Sigmoid colon (tissue), 6 donors: ENCODE measurements at regions not wholly inside any gene's neighbourhood (a gene's known extent, or its start where the extent isn't known, plus 50 kb on each side); places are given as distances from the start of the nearest gene placed in this dataset.

Source experiments
- DNase-seq: peaks from one replicate; pipeline ENCODE4 v3.0.0-alpha.2; 2019
- H3K27ac ChIP-seq, 4 donors: fragments of 200-600 bp; sonication (generic); one replicate each; pipeline ENCODE4 v1.5.1; 2016 to 2019; ENCODE audit warnings: mild to moderate bottlenecking in 1 of 4
- H3K27me3 ChIP-seq, 3 donors: fragments of 200-600 bp; sonication (generic); one replicate each; pipeline ENCODE4 v1.5.1; 2019; ENCODE audit warnings: mild to moderate bottlenecking in 1 of 3
- H3K36me3 ChIP-seq, 4 donors: fragments of 200-600 bp; sonication (generic); one replicate each; pipeline ENCODE4 v1.5.1; 2016 to 2019
- H3K4me1 ChIP-seq, 4 donors: fragments of 200-600 bp; sonication (generic); one replicate each; pipeline ENCODE4 v1.5.1; 2017 to 2019
- H3K4me3 ChIP-seq, 4 donors: fragments of 200-600 bp; sonication (generic); one replicate each; pipeline ENCODE4 v1.5.1; 2017 to 2019; ENCODE audit warnings: mild to moderate bottlenecking in 2 of 4, moderate library complexity in 1 of 4
- H3K9me3 ChIP-seq, 4 donors: fragments of 200-600 bp in 3 of 4; sonication (generic) in 3 of 4; one replicate each; pipeline versions ENCODE4 v1.5.1 to v1.6.1; 2013 to 2019
- EP300 ChIP-seq, 4 donors: sonication (generic); formaldehyde crosslinking; IDR thresholded peaks; one replicate each; pipeline ENCODE4 v1.6.1; 2017; ENCODE audit warnings: antibody characterized with exemption in 4 of 4
- POLR2A ChIP-seq, 2 donors: fragments of 450-650 bp; IDR thresholded peaks; one replicate each; pipeline ENCODE4 v1.6.1; 2016; ENCODE audit warnings: antibody characterized with exemption in 2 of 2, mild to moderate bottlenecking in 2 of 2, moderate library complexity in 2 of 2
- POLR2AphosphoS5 ChIP-seq, 4 donors: sonication (generic); formaldehyde crosslinking; IDR thresholded peaks; one replicate each; pipeline ENCODE4 v1.6.1; 2017; ENCODE audit warnings: antibody characterized with exemption in 4 of 4
- WGBS, 2 donors: extraction: QIAGEN DNeasy Blood & Tissue Kit; methylation state at CpG; one replicate each; pipeline ENCODE4 v1.1.7; 2013; 5-methylcytosine and 5-hydroxymethylcytosine counted together
- intact Hi-C: fragments of 100-400 bp; cut with DNase I; formaldehyde crosslinking; loops from one replicate; pipeline ENCODE4 v1.15.1; 2023
- TF ChIP-seq, protein P1 (sequence below), 4 experiments: fragments of 450-650 bp in 3 of 4; fragments of 200-600 bp in 1 of 4; IDR thresholded peaks; one replicate each; pipeline ENCODE4 v1.5.1; 2016 to 2019; ENCODE audit warnings: antibody characterized with exemption in 4 of 4, mild to moderate bottlenecking in 3 of 4, moderate library complexity in 2 of 4
- donor health status: healthy with polysubstance abuse.
- donor health status: healthy.

DNA sequence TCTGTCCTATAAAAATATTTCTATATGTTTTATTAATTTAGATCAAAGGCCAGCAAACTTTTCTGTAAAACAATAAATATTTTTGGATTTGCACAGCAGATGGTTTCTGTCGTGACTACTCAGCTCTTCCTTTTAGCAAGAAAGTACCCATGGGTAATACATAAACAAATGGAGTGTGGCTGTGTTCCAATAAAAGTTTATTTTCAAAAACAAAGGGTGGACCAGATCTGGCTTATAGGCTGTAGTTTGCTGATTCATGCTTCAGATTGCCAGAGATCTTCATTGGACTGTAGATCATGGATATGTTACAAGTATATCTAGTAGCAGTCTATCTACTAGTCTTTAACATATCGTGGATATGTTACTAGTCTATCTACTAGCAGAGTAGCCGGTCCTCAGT, 590.5 kb downstream of the CSNK1G3 start:
- 87 to 88% methylated on average over 3 of the region's 3 CpGs for WGBS, 2 donors
- H3K9me3 ChIP-seq = no peaks in the 10 kb centered on the region
- H3K36me3 ChIP-seq = no peaks in the 10 kb centered on the region
- intact Hi-C loops = no loop called here
- TF ChIP-seq, protein P1, sequence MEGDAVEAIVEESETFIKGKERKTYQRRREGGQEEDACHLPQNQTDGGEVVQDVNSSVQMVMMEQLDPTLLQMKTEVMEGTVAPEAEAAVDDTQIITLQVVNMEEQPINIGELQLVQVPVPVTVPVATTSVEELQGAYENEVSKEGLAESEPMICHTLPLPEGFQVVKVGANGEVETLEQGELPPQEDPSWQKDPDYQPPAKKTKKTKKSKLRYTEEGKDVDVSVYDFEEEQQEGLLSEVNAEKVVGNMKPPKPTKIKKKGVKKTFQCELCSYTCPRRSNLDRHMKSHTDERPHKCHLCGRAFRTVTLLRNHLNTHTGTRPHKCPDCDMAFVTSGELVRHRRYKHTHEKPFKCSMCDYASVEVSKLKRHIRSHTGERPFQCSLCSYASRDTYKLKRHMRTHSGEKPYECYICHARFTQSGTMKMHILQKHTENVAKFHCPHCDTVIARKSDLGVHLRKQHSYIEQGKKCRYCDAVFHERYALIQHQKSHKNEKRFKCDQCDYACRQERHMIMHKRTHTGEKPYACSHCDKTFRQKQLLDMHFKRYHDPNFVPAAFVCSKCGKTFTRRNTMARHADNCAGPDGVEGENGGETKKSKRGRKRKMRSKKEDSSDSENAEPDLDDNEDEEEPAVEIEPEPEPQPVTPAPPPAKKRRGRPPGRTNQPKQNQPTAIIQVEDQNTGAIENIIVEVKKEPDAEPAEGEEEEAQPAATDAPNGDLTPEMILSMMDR (IDR thresholded peaks at IDR 0.05) = no peak
- TF ChIP-seq POLR2A (IDR thresholded peaks at IDR 0.05) (no peak), POLR2AphosphoS5 (IDR thresholded peaks at IDR 0.05) (no peak), EP300 (IDR thresholded peaks at IDR 0.05) (no peak)
- no peaks in the 10 kb centered on the region for H3K27me3 ChIP-seq
- no peak for DNase-seq
- no peaks in the 10 kb centered on the region for H3K4me1 ChIP-seq
- H3K27ac ChIP-seq = no peak overlapping the region
- H3K4me3 ChIP-seq = no peak overlapping the region

DNA sequence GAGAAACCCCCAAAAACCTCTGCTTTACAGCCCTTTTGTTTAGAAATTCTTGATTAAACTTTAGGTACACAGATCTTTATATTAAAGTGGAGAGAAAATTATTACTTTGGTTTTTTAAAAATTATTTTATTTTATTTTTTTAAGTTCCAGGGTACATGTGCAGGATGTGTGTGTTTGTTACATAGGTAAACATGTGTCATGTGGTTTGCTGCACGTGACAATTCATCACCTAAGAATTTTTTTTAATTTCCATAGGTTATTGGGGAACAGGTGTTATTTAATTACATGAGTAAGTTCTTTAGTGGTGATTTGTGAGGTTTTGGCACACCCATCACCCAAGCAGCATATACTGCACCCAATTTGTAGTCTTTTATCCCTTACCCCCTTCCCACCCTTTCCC, 581.7 kb downstream of the CSNK1G3 start:
- no peaks in the 10 kb centered on the region for H3K4me1 ChIP-seq
- intact Hi-C loops = no loop called here
- TF ChIP-seq, protein P1 (IDR thresholded peaks at IDR 0.05) = no peak
- TF ChIP-seq POLR2A (IDR thresholded peaks at IDR 0.05) (no peak), EP300 (IDR thresholded peaks at IDR 0.05) (no peak)
- H3K27me3 ChIP-seq = no peaks in the 10 kb centered on the region
- no peaks in the 10 kb centered on the region for H3K9me3 ChIP-seq
- H3K4me3 ChIP-seq = no peak overlapping the region
- H3K27ac ChIP-seq = no peak overlapping the region
- H3K36me3 ChIP-seq = no peaks in the 10 kb centered on the region
- no peak for DNase-seq
- WGBS, 2 donors = 65 to 91% methylated on average over 1 of the region's 1 CpG

DNA sequence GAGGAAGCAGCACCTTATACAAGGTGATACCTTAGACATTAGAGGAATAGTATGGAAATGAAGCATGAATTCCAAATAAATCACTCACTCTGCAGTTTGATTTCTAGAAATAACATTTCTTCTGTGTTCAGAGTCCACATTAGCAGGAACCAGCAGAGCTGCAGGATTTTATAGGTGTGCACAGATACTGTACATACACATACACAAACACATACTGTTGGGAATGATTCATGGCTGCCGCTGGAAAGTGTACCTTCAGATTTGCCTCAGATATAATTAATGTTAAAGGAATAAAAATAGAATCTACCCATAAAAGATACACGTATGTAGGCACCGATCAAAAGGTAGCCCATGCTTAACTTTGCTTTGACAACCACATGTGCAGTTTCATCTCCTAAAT, 578.1 kb downstream of the CSNK1G3 start:
- Histone ChIP-seq H3K4me1 (no peaks in the 10 kb centered on the region), H3K27ac (no peak overlapping the region), H3K36me3 (no peaks in the 10 kb centered on the region), H3K4me3 (no peak overlapping the region), H3K27me3 (no peaks in the 10 kb centered on the region), H3K9me3 (no peaks in the 10 kb centered on the region)
- no peak for DNase-seq
- TF ChIP-seq POLR2AphosphoS5 (IDR thresholded peaks at IDR 0.05) = no peak
- TF ChIP-seq EP300 (IDR thresholded peaks at IDR 0.05) = no peak
- TF ChIP-seq, protein P1 (IDR thresholded peaks at IDR 0.05) = no peak
- TF ChIP-seq POLR2A (IDR thresholded peaks at IDR 0.05) = no peak
- 22 to 69% methylated on average over 3 of the region's 3 CpGs for WGBS, 2 donors
- intact Hi-C loops = no loop called here

DNA sequence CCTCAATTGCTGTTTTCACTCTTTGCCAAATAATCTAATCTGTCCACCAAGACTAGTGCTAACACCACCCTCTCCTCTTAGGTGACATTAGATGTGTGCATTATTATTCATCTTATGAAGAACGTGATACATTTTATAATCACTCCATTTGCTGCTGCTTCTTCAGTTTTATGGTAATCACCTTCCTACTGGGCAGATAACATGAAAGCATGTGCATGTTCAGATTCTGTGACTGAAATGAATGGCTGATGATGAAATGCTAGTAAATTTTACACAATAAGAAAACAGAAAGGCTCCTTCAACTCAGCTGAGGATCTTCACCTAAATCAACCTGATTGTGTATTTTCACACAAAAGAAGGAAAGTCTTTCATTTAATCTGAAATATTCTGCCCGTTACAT, 577.6 kb downstream of the CSNK1G3 start:
- DNase-seq = no peak
- 50 to 83% methylated on average over 2 of the region's 2 CpGs for WGBS, 2 donors
- Histone ChIP-seq H3K4me1 (no peaks in the 10 kb centered on the region), H3K9me3 (no peaks in the 10 kb centered on the region), H3K27me3 (no peaks in the 10 kb centered on the region), H3K27ac (no peak overlapping the region), H3K36me3 (no peaks in the 10 kb centered on the region), H3K4me3 (no peak overlapping the region)
- intact Hi-C loops = no loop called here
- TF ChIP-seq, protein P1 (IDR thresholded peaks at IDR 0.05) = no peak
- TF ChIP-seq POLR2A (IDR thresholded peaks at IDR 0.05) (no peak), POLR2AphosphoS5 (IDR thresholded peaks at IDR 0.05) (no peak), EP300 (IDR thresholded peaks at IDR 0.05) (no peak)

DNA sequence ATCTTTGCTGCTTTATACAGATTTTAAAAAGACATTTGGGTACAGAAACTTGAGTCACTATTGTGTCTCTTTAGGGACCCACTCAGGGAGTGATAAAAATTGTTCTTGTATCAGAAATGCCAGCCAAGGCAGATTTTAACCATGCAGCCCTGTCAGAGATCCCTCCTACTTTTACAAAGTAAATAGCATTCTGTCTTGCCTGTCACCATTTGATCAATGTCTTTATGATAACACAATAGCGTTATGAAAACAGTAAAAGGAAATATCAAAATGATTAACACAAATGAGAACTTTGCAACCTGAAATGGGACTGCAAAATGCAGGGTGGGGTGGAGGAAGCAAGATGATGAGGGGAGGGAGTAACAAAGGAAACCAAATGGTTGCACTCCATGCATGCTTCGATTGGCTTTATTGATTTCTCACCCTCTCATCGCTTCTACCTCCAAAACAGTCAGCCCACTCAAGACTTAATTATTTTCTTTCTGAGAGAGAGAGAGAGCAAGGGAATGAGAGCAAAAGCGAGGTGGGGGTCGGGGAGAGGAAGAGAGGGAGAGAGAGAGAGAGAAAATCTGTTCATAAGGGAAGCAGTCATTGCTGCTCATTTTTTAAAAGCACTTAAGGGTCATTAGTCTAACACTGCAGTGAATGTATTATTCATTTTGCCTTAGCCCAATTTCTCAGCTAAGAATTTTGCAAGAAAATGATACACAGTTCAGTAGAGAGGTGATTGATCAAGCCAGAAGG, 576.5 kb downstream of the CSNK1G3 start:
- intact Hi-C loops = no loop called here
- Histone ChIP-seq H3K4me1 (no peaks in the 10 kb centered on the region), H3K27me3 (no peaks in the 10 kb centered on the region), H3K27ac (no peak overlapping the region), H3K4me3 (no peak overlapping the region), H3K36me3 (no peaks in the 10 kb centered on the region), H3K9me3 (no peaks in the 10 kb centered on the region)
- no peak for DNase-seq
- TF ChIP-seq EP300 (IDR thresholded peaks at IDR 0.05) (no peak), POLR2AphosphoS5 (IDR thresholded peaks at IDR 0.05) (no peak), POLR2A (IDR thresholded peaks at IDR 0.05) (no peak)
- TF ChIP-seq, protein P1 (IDR thresholded peaks at IDR 0.05) = no peak
- 70 to 81% methylated on average over 5 of the region's 5 CpGs for WGBS, 2 donors
